ENCODE measurements at regions not wholly inside any gene's neighbourhood (a gene's known extent, or its start where the extent isn't known, plus 50 kb on each side); places are given as distances from the start of the nearest gene placed in this dataset.
"Not testable (repeated sequence)": the region's sequence is repeated elsewhere in the genome, so short reads cannot be mapped to it uniquely, and the experiment has no call there.

GRCh38 chr12:28032811-28033537, 60.4 kb upstream of the PTHLH start:
- DNase-seq (ENCODE audit: low read depth), result peak; percentile 91

GRCh38 chr12:28033538-28033915, 61.0 kb upstream of the PTHLH start:
- H3K4me3 ChIP-seq (ENCODE audit: low read depth, low read length), result no peak overlapping the region
- TF ChIP-seq CTCF (conservative IDR thresholded peaks at IDR 0.05; ENCODE audit: low read depth, low read length), result no peak
- DNase-seq (ENCODE audit: low read depth), result no peak

More at GRCh38 chr12:28032811-28033537, 60.4 kb upstream of the PTHLH start:
- TF ChIP-seq CTCF (conservative IDR thresholded peaks at IDR 0.05; ENCODE audit: low read depth, low read length), result no peak
- no peak overlapping the region for H3K4me3 ChIP-seq (ENCODE audit: low read depth, low read length)

GRCh38 chr12:28034271-28034670, 61.7 kb upstream of the PTHLH start:
- DNase-seq (ENCODE audit: low read depth), result no peak
- TF ChIP-seq CTCF (conservative IDR thresholded peaks at IDR 0.05; ENCODE audit: low read depth, low read length), result no peak
- H3K4me3 ChIP-seq (ENCODE audit: low read depth, low read length), result no peak overlapping the region

- TF ChIP-seq CTCF (conservative IDR thresholded peaks at IDR 0.05; ENCODE audit: low read depth, low read length), result no peak
- no peak overlapping the region for H3K4me3 ChIP-seq (ENCODE audit: low read depth, low read length)
- no peak for DNase-seq (ENCODE audit: low read depth)
Measured at GRCh38 chr12:28035500-28035899, 63.0 kb upstream of the PTHLH start.

GRCh38 chr12:28036940-28037339, 64.4 kb upstream of the PTHLH start:
- no peak for DNase-seq (ENCODE audit: low read depth)
- H3K4me3 ChIP-seq (ENCODE audit: low read depth, low read length), result no peak overlapping the region
- TF ChIP-seq CTCF (conservative IDR thresholded peaks at IDR 0.05; ENCODE audit: low read depth, low read length), result no peak

GRCh38 chr12:28040246-28040645, 67.7 kb upstream of the PTHLH start:
- no peak for TF ChIP-seq CTCF (conservative IDR thresholded peaks at IDR 0.05; ENCODE audit: low read depth, low read length)
- DNase-seq (ENCODE audit: low read depth), result no peak
- H3K4me3 ChIP-seq (ENCODE audit: low read depth, low read length), result no peak overlapping the region

- H3K4me3 ChIP-seq (ENCODE audit: low read depth, low read length); DNase-seq (ENCODE audit: low read depth): not testable (repeated sequence)
Measured at GRCh38 chr12:28046600-28046999, 74.1 kb upstream of the PTHLH start.
